ENCODE measurements at regions not wholly inside any gene's neighbourhood (a gene's known extent, or its start where the extent isn't known, plus 50 kb on each side); places are given as distances from the start of the nearest gene placed in this dataset.

- no peak overlapping the region for H3K4me3 ChIP-seq (ENCODE audit: low read length)
- H3K27ac ChIP-seq (ENCODE audit: low read depth, low read length) = no peak overlapping the region
- H3K9ac ChIP-seq (ENCODE audit: low read depth, low read length) = no peak overlapping the region
- H3K36me3 ChIP-seq (ENCODE audit: insufficient read depth, low read length) = no peaks in the 10 kb centered on the region
- H3K27me3 ChIP-seq (ENCODE audit: insufficient read depth, low read length) = no peaks in the 10 kb centered on the region
- H3K9me3 ChIP-seq (ENCODE audit: insufficient read depth, low read depth, low read length) = no peaks in the 10 kb centered on the region
- 100% methylated on average over 1 of the region's 1 CpG for WGBS
- 0 out of 2 replicates have a peak, but pooled peaks cover 3% of the 10 kb centered on the region for H3K4me1 ChIP-seq (ENCODE audit: insufficient read depth, low read length)
These were observed 151.0 kb downstream of the FAM43A start for GRCh38 chr3:194836661-194837060.

- 90% methylated on average over 9 of the region's 9 CpGs for WGBS
- Histone ChIP-seq H3K36me3 (ENCODE audit: insufficient read depth, low read length) (no peaks in the 10 kb centered on the region), H3K4me3 (ENCODE audit: low read length) (no peak overlapping the region), H3K9ac (ENCODE audit: low read depth, low read length) (no peak overlapping the region), H3K4me1 (ENCODE audit: insufficient read depth, low read length) (0 out of 2 replicates have a peak, but pooled peaks cover 3% of the 10 kb centered on the region), H3K27me3 (ENCODE audit: insufficient read depth, low read length) (no peaks in the 10 kb centered on the region), H3K27ac (ENCODE audit: low read depth, low read length) (no peak overlapping the region), H3K9me3 (ENCODE audit: insufficient read depth, low read depth, low read length) (no peaks in the 10 kb centered on the region)
These were observed 151.9 kb downstream of the FAM43A start for GRCh38 chr3:194837457-194838127.

DNA sequence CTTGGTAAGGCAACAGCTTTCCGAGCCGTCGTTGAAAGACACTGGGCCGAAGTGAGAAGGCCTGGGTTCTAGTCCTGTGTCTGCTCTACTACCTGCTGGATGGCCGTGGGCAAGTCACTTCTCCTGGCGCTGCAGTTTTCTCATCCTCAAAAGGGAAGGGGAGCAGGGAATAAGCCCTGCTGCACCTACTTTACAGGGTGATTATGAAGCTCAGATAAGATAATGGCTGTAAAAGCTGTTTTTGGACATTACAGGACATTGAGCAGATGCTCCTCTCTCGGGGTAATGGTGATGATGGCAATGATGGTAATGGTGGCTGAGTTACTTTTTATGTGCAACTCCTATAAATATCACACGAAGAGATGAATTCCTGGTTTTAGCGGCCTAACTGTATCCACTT lies 152.6 kb downstream of the FAM43A start:
- no peaks in the 10 kb centered on the region for H3K9me3 ChIP-seq (ENCODE audit: insufficient read depth, low read depth, low read length)
- H3K27me3 ChIP-seq (ENCODE audit: insufficient read depth, low read length) = no peaks in the 10 kb centered on the region
- no peaks in the 10 kb centered on the region for H3K36me3 ChIP-seq (ENCODE audit: insufficient read depth, low read length)
- H3K4me1 ChIP-seq (ENCODE audit: insufficient read depth, low read length) = 0 out of 2 replicates have a peak, but pooled peaks cover 3% of the 10 kb centered on the region
- 92% methylated on average over 7 of the region's 9 CpGs for WGBS
- no peak overlapping the region for H3K27ac ChIP-seq (ENCODE audit: low read depth, low read length)
- no peak overlapping the region for H3K9ac ChIP-seq (ENCODE audit: low read depth, low read length)
- H3K4me3 ChIP-seq (ENCODE audit: low read length) = no peak overlapping the region

DNA sequence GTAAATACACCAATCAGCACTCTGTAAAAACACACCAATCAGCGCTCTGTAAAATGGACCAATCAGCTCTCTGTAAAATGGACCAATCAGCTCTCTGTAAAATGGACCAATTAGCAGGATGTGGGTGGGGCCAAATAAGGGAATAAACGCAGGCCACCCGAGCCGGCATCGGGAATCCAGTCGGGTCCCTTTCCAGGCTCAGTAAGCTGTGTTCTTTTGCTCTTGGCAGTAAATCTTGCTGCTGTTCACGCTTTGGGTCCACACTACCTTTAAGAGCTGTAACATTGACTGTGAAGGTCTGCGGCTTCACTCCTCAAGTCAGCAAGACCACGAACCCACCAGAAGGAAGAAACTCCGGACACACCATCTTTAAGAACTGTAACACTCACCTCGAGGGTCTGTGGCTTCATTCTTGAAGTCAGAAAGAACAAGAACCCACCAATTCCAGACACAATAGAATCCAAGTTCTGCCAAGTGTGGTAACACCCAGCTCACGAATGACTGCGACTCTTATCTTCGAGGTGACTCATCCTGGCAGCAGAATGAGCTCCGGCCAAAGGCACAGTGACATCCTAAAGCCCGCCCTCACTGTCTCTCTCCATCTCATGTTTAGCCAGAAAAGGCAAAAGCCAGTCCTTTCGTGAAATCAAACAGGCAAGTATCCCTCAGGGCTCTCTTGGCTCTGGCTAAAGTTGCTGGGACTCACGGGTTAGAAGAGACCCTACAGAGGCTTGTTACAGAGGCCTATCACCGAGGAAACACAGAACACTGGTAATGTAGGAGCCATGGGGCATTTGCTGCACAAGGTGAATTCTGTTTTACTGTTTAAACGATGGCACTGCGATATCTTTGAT lies 155.2 kb downstream of the FAM43A start:
- H3K36me3 ChIP-seq (ENCODE audit: insufficient read depth, low read length) = no peaks in the 10 kb centered on the region
- no peak overlapping the region for H3K27ac ChIP-seq (ENCODE audit: low read depth, low read length)
- H3K27me3 ChIP-seq (ENCODE audit: insufficient read depth, low read length) = no peaks in the 10 kb centered on the region
- 83% methylated on average over 21 of the region's 21 CpGs for WGBS
- H3K4me1 ChIP-seq (ENCODE audit: insufficient read depth, low read length) = 0 out of 2 replicates have a peak, but pooled peaks cover 3% of the 10 kb centered on the region
- H3K9me3 ChIP-seq (ENCODE audit: insufficient read depth, low read depth, low read length) = no peaks in the 10 kb centered on the region
- H3K9ac ChIP-seq (ENCODE audit: low read depth, low read length) = no peak overlapping the region
- no peak overlapping the region for H3K4me3 ChIP-seq (ENCODE audit: low read length)

GRCh38 chr3:194841515-194841841 lies 155.8 kb downstream of the FAM43A start:
- no peaks in the 10 kb centered on the region for H3K9me3 ChIP-seq (ENCODE audit: insufficient read depth, low read depth, low read length)
- H3K4me1 ChIP-seq (ENCODE audit: insufficient read depth, low read length) = 0 out of 2 replicates have a peak, but pooled peaks cover 3% of the 10 kb centered on the region
- H3K4me3 ChIP-seq (ENCODE audit: low read length) = no peak overlapping the region
- WGBS = 63% methylated on average over 2 of the region's 2 CpGs
- H3K27ac ChIP-seq (ENCODE audit: low read depth, low read length) = no peak overlapping the region
- no peaks in the 10 kb centered on the region for H3K27me3 ChIP-seq (ENCODE audit: insufficient read depth, low read length)
- H3K36me3 ChIP-seq (ENCODE audit: insufficient read depth, low read length) = no peaks in the 10 kb centered on the region
- H3K9ac ChIP-seq (ENCODE audit: low read depth, low read length) = no peak overlapping the region

DNA sequence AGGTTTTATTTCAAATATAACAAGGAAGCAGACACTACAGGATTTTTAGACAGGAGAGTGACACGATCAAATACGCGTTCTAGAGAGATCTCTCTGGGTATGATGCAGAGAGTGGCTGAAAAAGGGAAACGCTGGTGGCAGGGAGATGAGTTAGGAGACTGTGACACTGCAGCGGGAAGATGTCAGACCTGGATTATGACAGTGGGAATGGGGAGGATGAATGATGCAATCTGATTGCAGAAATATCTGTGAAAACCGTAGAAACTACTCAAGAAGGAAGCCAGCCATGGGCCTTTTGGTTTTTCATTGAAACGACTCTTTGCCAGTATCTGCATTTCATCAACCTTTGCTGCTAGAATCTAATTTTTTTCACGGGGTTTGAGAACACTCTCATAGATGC lies 157.9 kb downstream of the FAM43A start:
- Histone ChIP-seq H3K36me3 (ENCODE audit: insufficient read depth, low read length) (no peaks in the 10 kb centered on the region), H3K9ac (ENCODE audit: low read depth, low read length) (no peak overlapping the region), H3K4me3 (ENCODE audit: low read length) (no peak overlapping the region), H3K4me1 (ENCODE audit: insufficient read depth, low read length) (0 out of 2 replicates have a peak, but pooled peaks cover 3% of the 10 kb centered on the region), H3K9me3 (ENCODE audit: insufficient read depth, low read depth, low read length) (no peaks in the 10 kb centered on the region), H3K27me3 (ENCODE audit: insufficient read depth, low read length) (no peaks in the 10 kb centered on the region), H3K27ac (ENCODE audit: low read depth, low read length) (no peak overlapping the region)
- 93% methylated on average over 8 of the region's 8 CpGs for WGBS

DNA sequence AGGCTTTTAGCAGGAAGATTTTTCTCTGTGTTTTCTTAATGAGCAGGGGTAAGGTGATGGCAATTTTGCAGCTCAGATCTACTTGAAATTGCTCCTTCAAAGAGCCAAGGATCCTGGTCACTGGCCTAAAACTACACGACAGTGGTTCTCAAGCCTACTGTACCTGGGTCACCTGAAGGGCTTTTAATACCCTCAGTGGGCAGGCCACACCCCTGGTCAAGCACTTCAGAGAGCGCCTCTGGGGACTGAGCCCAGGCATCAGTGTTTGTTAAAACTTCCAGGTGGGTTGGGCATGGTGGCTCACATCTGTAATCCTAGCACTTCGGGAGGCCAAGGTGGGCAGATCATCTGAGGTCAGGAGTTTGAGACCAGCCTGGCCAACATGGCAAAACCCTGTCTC lies 158.4 kb downstream of the FAM43A start:
- H3K9ac ChIP-seq (ENCODE audit: low read depth, low read length) = no peak overlapping the region
- no peaks in the 10 kb centered on the region for H3K36me3 ChIP-seq (ENCODE audit: insufficient read depth, low read length)
- no peaks in the 10 kb centered on the region for H3K27me3 ChIP-seq (ENCODE audit: insufficient read depth, low read length)
- H3K9me3 ChIP-seq (ENCODE audit: insufficient read depth, low read depth, low read length) = no peaks in the 10 kb centered on the region
- WGBS = 92% methylated on average over 3 of the region's 3 CpGs
- no peak overlapping the region for H3K27ac ChIP-seq (ENCODE audit: low read depth, low read length)
- 0 out of 2 replicates have a peak, but pooled peaks cover 3% of the 10 kb centered on the region for H3K4me1 ChIP-seq (ENCODE audit: insufficient read depth, low read length)
- no peak overlapping the region for H3K4me3 ChIP-seq (ENCODE audit: low read length)

GRCh38 chr3:194849166-194849875 lies 163.6 kb downstream of the FAM43A start:
- no peaks in the 10 kb centered on the region for H3K36me3 ChIP-seq (ENCODE audit: insufficient read depth, low read length)
- no peaks in the 10 kb centered on the region for H3K9me3 ChIP-seq (ENCODE audit: insufficient read depth, low read depth, low read length)
- no peak overlapping the region for H3K4me3 ChIP-seq (ENCODE audit: low read length)
- no peak overlapping the region for H3K27ac ChIP-seq (ENCODE audit: low read depth, low read length)
- no peaks in the 10 kb centered on the region for H3K27me3 ChIP-seq (ENCODE audit: insufficient read depth, low read length)
- WGBS = 84% methylated on average over 5 of the region's 6 CpGs
- H3K4me1 ChIP-seq (ENCODE audit: insufficient read depth, low read length) = 0 out of 2 replicates have a peak, but pooled peaks cover 5% of the 10 kb centered on the region
- H3K9ac ChIP-seq (ENCODE audit: low read depth, low read length) = no peak overlapping the region

DNA sequence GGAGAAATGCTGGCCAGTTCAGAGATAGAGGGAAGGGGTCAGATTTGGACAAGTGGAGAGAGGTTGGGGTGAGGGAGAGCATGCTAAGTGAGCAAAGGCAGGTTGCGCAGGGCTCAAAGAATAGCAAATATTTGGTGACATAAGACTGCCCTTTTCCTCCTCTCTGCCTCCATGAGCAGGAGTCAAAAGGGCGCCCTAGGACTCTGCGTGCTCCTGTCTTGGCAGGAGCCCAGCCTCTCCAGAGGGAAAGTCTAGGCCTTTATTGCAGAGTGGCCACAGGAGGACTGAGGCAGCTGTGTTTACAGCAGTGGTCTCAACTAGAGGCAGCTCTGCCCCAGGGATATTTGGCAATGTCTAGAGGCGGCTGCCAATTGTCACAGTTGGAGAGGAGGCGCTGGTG lies 165.6 kb downstream of the FAM43A start:
- Histone ChIP-seq H3K36me3 (ENCODE audit: insufficient read depth, low read length) (no peaks in the 10 kb centered on the region), H3K4me3 (ENCODE audit: low read length) (no peak overlapping the region), H3K9ac (ENCODE audit: low read depth, low read length) (no peak overlapping the region), H3K4me1 (ENCODE audit: insufficient read depth, low read length) (0 out of 2 replicates have a peak, but pooled peaks cover 5% of the 10 kb centered on the region), H3K27ac (ENCODE audit: low read depth, low read length) (no peak overlapping the region), H3K9me3 (ENCODE audit: insufficient read depth, low read depth, low read length) (no peaks in the 10 kb centered on the region), H3K27me3 (ENCODE audit: insufficient read depth, low read length) (no peaks in the 10 kb centered on the region)
- WGBS = 97% methylated on average over 5 of the region's 5 CpGs

DNA sequence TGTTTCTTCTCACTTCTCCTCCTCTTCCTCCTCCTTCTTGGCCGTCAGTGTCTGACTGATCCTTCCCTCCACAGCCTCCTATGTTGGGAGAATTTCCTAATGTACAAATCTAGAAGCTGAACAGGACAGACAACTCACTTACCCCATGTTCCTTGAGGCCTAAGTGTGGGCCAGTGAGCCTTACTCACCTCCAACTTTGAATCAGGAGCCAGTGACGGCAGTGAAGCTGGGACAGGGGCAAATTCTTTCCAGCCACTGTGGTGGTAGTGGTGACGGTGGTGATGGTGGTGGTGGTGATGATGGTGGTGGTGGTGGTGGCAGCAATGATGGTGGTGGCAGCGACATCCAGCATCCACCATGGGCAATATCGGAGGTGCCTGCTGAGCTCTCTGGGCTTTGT lies 166.3 kb downstream of the FAM43A start:
- Histone ChIP-seq H3K9me3 (ENCODE audit: insufficient read depth, low read depth, low read length) (no peaks in the 10 kb centered on the region), H3K4me1 (ENCODE audit: insufficient read depth, low read length) (0 out of 2 replicates have a peak, but pooled peaks cover 5% of the 10 kb centered on the region), H3K27me3 (ENCODE audit: insufficient read depth, low read length) (no peaks in the 10 kb centered on the region), H3K9ac (ENCODE audit: low read depth, low read length) (no peak overlapping the region), H3K36me3 (ENCODE audit: insufficient read depth, low read length) (no peaks in the 10 kb centered on the region), H3K27ac (ENCODE audit: low read depth, low read length) (no peak overlapping the region), H3K4me3 (ENCODE audit: low read length) (no peak overlapping the region)
- 92% methylated on average over 4 of the region's 5 CpGs for WGBS

DNA sequence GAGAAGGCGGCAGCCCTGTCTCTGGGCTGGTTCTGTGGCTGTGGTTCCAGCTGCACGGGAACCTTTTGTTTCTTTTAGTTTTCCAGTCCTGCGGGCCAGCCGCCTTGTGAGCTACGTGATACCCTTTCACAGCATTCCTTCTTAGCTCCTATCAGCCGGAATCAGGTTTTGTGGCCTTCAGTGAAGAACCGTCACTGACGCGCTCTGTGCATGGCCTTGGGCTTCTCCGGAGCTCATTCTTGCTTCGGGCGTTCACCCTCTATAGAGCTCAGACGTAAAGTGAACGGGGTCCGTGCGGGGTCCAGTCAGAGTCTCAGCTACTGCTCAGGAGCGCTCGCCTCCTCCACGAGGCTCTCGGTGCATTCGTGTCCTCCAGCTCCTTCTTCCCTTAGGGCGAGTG lies 166.7 kb downstream of the FAM43A start:
- H3K4me3 ChIP-seq (ENCODE audit: low read length) = no peak overlapping the region
- no peaks in the 10 kb centered on the region for H3K27me3 ChIP-seq (ENCODE audit: insufficient read depth, low read length)
- H3K36me3 ChIP-seq (ENCODE audit: insufficient read depth, low read length) = no peaks in the 10 kb centered on the region
- WGBS = 94% methylated on average over 22 of the region's 22 CpGs
- no peak overlapping the region for H3K9ac ChIP-seq (ENCODE audit: low read depth, low read length)
- H3K4me1 ChIP-seq (ENCODE audit: insufficient read depth, low read length) = 0 out of 2 replicates have a peak, but pooled peaks cover 5% of the 10 kb centered on the region
- H3K9me3 ChIP-seq (ENCODE audit: insufficient read depth, low read depth, low read length) = no peaks in the 10 kb centered on the region
- H3K27ac ChIP-seq (ENCODE audit: low read depth, low read length) = no peak overlapping the region
